H1 (cell line): ENCODE measurements at regions not wholly inside any gene's neighbourhood (a gene's known extent, or its start where the extent isn't known, plus 50 kb on each side); places are given as distances from the start of the nearest gene placed in this dataset.

Experiments used
- CTCF ChIA-PET: fragments of 300-600 bp; sonication (Branson Sonifier 250); formaldehyde crosslinking; loops from one replicate; lab custom pipeline; 2021; ENCODE audit not compliant: partially characterized antibody; lab: Charles Lee
- POLR2A ChIA-PET: fragments of 300-600 bp; sonication (Branson Sonifier 250); formaldehyde crosslinking; loops from one replicate; lab custom pipeline; 2021; ENCODE audit warnings: inconsistent platforms; ENCODE audit not compliant: partially characterized antibody; lab: Charles Lee
- DNase-seq, 2 experiments: peaks; one replicate each; pipeline versions ENCODE4 v3.0.0 to v3.0.0-alpha.2; 2010 to 2022; ENCODE audit warnings: low spot score in 2 of 2, low read depth in 1 of 2, mixed read lengths in 1 of 2
- FAIRE-seq: peaks from 2 replicates; lab custom pipeline; 2011; peaks lifted over from hg19 to GRCh38; lab: Jason Lieb, UNC
- H2AFZ ChIP-seq: 2 replicates; pipeline ENCODE4 v1.8.1; 2012; ENCODE audit warnings: low read length, inconsistent platforms
- H2AK5ac ChIP-seq: 2 replicates; pipeline ENCODE4 v1.6.1; 2013; ENCODE audit warnings: low read depth, low read length
- H2BK120ac ChIP-seq: replicated peaks from 2 replicates; pipeline ENCODE3; 2013; ENCODE audit warnings: low read depth, low read length, inconsistent platforms
- H2BK12ac ChIP-seq: 2 replicates; pipeline ENCODE4 v1.6.1; 2013; ENCODE audit warnings: low read depth, low read length
- H2BK15ac ChIP-seq: 2 replicates; pipeline ENCODE4 v1.6.1; 2013; ENCODE audit warnings: low read length
- H2BK20ac ChIP-seq: 2 replicates; pipeline ENCODE4 v1.6.1; 2013; ENCODE audit warnings: low read length
- H2BK5ac ChIP-seq: 2 replicates; pipeline ENCODE4 v1.6.1; 2013; ENCODE audit warnings: low read depth, low read length
- H3K14ac ChIP-seq: 2 replicates; pipeline ENCODE4 v1.6.1; 2013; ENCODE audit warnings: inconsistent platforms; ENCODE audit not compliant: insufficient read length
- H3K18ac ChIP-seq: 2 replicates; pipeline ENCODE4 v1.6.1; 2013; ENCODE audit warnings: low read length; ENCODE audit errors: extremely low read depth
- H3K23ac ChIP-seq: 2 replicates; pipeline ENCODE4 v1.6.1; 2013; ENCODE audit warnings: inconsistent platforms; ENCODE audit not compliant: insufficient read length
- H3K23me2 ChIP-seq: 2 replicates; pipeline ENCODE4 v1.6.1; 2013; ENCODE audit warnings: low read depth, low read length
- H3K27ac ChIP-seq: 2 replicates; pipeline ENCODE4 v1.6.1; 2011; ENCODE audit warnings: low read depth, low read length, inconsistent platforms
- H3K27me3 ChIP-seq, 4 experiments: replicated peaks in 1 of 4; 1 replicate in 1 of 4; 2 replicates in 3 of 4; pipeline versions ENCODE4 v1.6.1 to v1.8.1; 2011 to 2013; ENCODE audit warnings: low read length in 3 of 4, mild to moderate bottlenecking in 3 of 4, inconsistent platforms in 2 of 4, mixed read lengths in 2 of 4, moderate library complexity in 1 of 4; ENCODE audit not compliant: control insufficient read depth in 3 of 4, insufficient read depth in 3 of 4; ENCODE audit errors: extremely low read depth in 1 of 4
- H3K36me3 ChIP-seq, 4 experiments: 2 replicates each; pipeline versions ENCODE4 v1.6.1 to v1.8.1; 2011 to 2013; ENCODE audit warnings: mild to moderate bottlenecking in 4 of 4, low read length in 3 of 4, moderate library complexity in 2 of 4, control low read depth in 1 of 4, inconsistent platforms in 1 of 4; ENCODE audit not compliant: insufficient read depth in 4 of 4, control insufficient read depth in 2 of 4
- H3K4ac ChIP-seq: replicated peaks from 2 replicates; pipeline ENCODE3; 2013; ENCODE audit warnings: low read length, low read depth, mixed read lengths, inconsistent platforms; ENCODE audit not compliant: insufficient read length
- H3K4me1 ChIP-seq, 4 experiments: replicated peaks in 1 of 4; 1 replicate in 1 of 4; 2 replicates in 3 of 4; pipeline versions ENCODE4 v1.6.1 to v1.8.1; 2011 to 2013; ENCODE audit warnings: low read length in 3 of 4, inconsistent platforms in 2 of 4, mixed read lengths in 1 of 4; ENCODE audit not compliant: insufficient read depth in 4 of 4, control insufficient read depth in 3 of 4
- H3K4me2 ChIP-seq, 2 experiments: 2 replicates each; pipeline versions ENCODE4 v1.6.1 to v1.8.1; 2011 to 2013; ENCODE audit warnings: low read depth in 2 of 2, low read length in 2 of 2, control low read depth in 1 of 2, inconsistent platforms in 1 of 2, mild to moderate bottlenecking in 1 of 2; ENCODE audit not compliant: insufficient read depth in 1 of 2
- H3K4me3 ChIP-seq, 4 experiments: fragments of 200-600, 300-600 bp in 1 of 4; sonication (generic), shearing (Covaris generic), sonication (Bioruptor Twin) in 1 of 4; 2 replicates each; pipeline versions ENCODE4 v1.5.1 to v1.8.1; 2011 to 2016; ENCODE audit warnings: low read length in 4 of 4, low read depth in 3 of 4, control low read depth in 2 of 4, inconsistent platforms in 2 of 4, mild to moderate bottlenecking in 2 of 4, mixed read lengths in 1 of 4, moderate library complexity in 1 of 4; ENCODE audit not compliant: insufficient read depth in 2 of 4; ENCODE audit errors: extremely low read depth in 1 of 4
- H3K56ac ChIP-seq: replicated peaks from 2 replicates; pipeline ENCODE3; 2013; ENCODE audit warnings: low read depth, mild to moderate bottlenecking, mixed read lengths, low read length, inconsistent platforms; ENCODE audit not compliant: insufficient read length
- H3K79me1 ChIP-seq: 2 replicates; pipeline ENCODE4 v1.6.1; 2013; ENCODE audit warnings: low read depth, low read length, control low read depth
- H3K79me2 ChIP-seq, 2 experiments: 2 replicates each; pipeline versions ENCODE4 v1.6.1 to v1.8.1; 2012 to 2013; ENCODE audit warnings: low read length in 2 of 2, mild to moderate bottlenecking in 2 of 2, inconsistent platforms in 1 of 2; ENCODE audit not compliant: insufficient read depth in 2 of 2, control insufficient read depth in 1 of 2
- H3K9ac ChIP-seq, 4 experiments: replicated peaks in 1 of 4; 1 replicate in 1 of 4; 2 replicates in 3 of 4; pipeline versions ENCODE4 v1.6.1 to v1.8.1; 2011 to 2013; ENCODE audit warnings: low read depth in 3 of 4, low read length in 3 of 4, control low read depth in 2 of 4, mild to moderate bottlenecking in 2 of 4, moderate library complexity in 2 of 4, inconsistent platforms in 1 of 4; ENCODE audit errors: extremely low read depth in 1 of 4
- H3K9me3 ChIP-seq, 2 experiments: 2 replicates each; pipeline versions ENCODE4 v1.6.1 to v1.8.1; 2012 to 2013; ENCODE audit warnings: mild to moderate bottlenecking in 2 of 2, moderate library complexity in 2 of 2, control low read depth in 1 of 2, inconsistent platforms in 1 of 2, low read depth in 1 of 2, low read length in 1 of 2, mixed read lengths in 1 of 2; ENCODE audit not compliant: insufficient read depth in 2 of 2
- H4K20me1 ChIP-seq, 2 experiments: replicated peaks in 1 of 2; 2 replicates each; pipeline versions ENCODE3 to v1.8.1; 2011 to 2013; ENCODE audit warnings: inconsistent platforms in 2 of 2, low read length in 2 of 2, mild to moderate bottlenecking in 1 of 2; ENCODE audit not compliant: insufficient read depth in 2 of 2, control insufficient read depth in 1 of 2
- H4K5ac ChIP-seq: 2 replicates; pipeline ENCODE4 v1.6.1; 2013; ENCODE audit warnings: low read length, low read depth, mixed read lengths, inconsistent platforms; ENCODE audit not compliant: insufficient read length
- H4K8ac ChIP-seq: 2 replicates; pipeline ENCODE4 v1.8.0; 2013; ENCODE audit warnings: mild to moderate bottlenecking, moderate library complexity, low read length, inconsistent platforms; ENCODE audit not compliant: insufficient read depth; ENCODE audit errors: extremely low read depth
- H4K91ac ChIP-seq: replicated peaks from 2 replicates; pipeline ENCODE3; 2013; ENCODE audit warnings: low read length, mixed read lengths, inconsistent platforms; ENCODE audit not compliant: insufficient read length
- ASH2L ChIP-seq: fragments of 200-600, 300-600 bp; sonication (generic); IDR thresholded peaks from one replicate; pipeline ENCODE4 v1.7.1; 2017; ENCODE audit warnings: low read length
- EZH2 ChIP-seq: fragments of 200-600 bp; sonication (generic); IDR thresholded peaks from 2 replicates; pipeline ENCODE4 v1.7.1; 2012; ENCODE audit warnings: low read depth, mild to moderate bottlenecking, moderate library complexity, low read length, inconsistent platforms; ENCODE audit not compliant: severe bottlenecking
- POU5F1 ChIP-seq: IDR thresholded peaks from 2 replicates; pipeline ENCODE4 v1.6.1; 2011; ENCODE audit warnings: low read depth, mild to moderate bottlenecking, low read length, moderate library complexity
- SIX5 ChIP-seq: IDR thresholded peaks from 2 replicates; pipeline ENCODE4 v1.6.1; 2011; ENCODE audit warnings: mild to moderate bottlenecking, low read depth, low read length
- TAF1 ChIP-seq: IDR thresholded peaks from 2 replicates; pipeline ENCODE4 v1.6.1; 2011; ENCODE audit warnings: mild to moderate bottlenecking, low read depth, low read length
- WGBS, 2 experiments: shearing (Covaris generic) in 1 of 2; methylation state at CpG; one replicate each; pipeline versions ENCODE4 v1.1.6 to v1.1.7; 2013 to 2015; ENCODE audit warnings: low lambda C conversion rate in 2 of 2, mixed read lengths in 2 of 2, inconsistent platforms in 1 of 2, low coverage in 1 of 2, missing lambda C conversion rate in 1 of 2; ENCODE audit not compliant: insufficient replicate concordance in 2 of 2, insufficient coverage in 1 of 2, insufficient read length in 1 of 2; ENCODE audit errors: extremely low coverage in 1 of 2, missing lambda C conversion rate in 1 of 2; 5-methylcytosine and 5-hydroxymethylcytosine counted together

DNA sequence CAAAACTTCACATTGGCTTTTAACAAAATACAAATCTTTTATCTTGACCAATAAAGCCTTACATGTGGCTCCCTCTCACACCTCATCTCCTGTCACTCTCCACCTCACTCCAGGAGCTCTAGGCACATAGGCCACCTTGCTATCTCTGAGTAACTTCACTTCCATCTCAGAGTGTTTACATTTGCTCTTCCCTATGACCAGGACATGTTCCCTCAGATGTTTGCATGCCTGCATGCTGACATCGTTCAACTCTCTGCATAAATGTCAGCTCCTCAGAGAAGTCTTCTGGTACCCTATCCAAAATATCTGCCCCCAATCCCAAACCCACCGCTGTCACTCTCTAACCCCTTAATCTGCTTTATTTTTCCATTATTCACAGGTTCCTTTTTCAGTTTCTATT is 110.9 kb downstream of the TOMM20 start:
- WGBS, 2 experiments: 93% methylated on average over 2 of the region's 2 CpGs; no CpG with 5 or more reads in 1 of the 2 experiments
- H3K27ac ChIP-seq: no peak overlapping the region
- no peaks in the 10 kb centered on the region for H3K23me2 ChIP-seq
- CTCF ChIA-PET: interaction anchor here (0.7 to 1.2 kb wide), 3 partner anchors 32 to 92 kb away, joined by 3 to 4 read pairs (median 3); no protein-coding TSS in a partner anchor
- H3K4me1 ChIP-seq: peaks cover 0 to 5% (median under 1%) of the 10 kb centered on the region in 4 experiments; a peak in 3 of 7 replicates
- no peaks in the 10 kb centered on the region for H3K79me2 ChIP-seq
- DNase-seq (no peak), FAIRE-seq (no peak)
- H3K14ac ChIP-seq: no peak overlapping the region
- H2BK15ac ChIP-seq: no peak overlapping the region
- H4K91ac ChIP-seq: no peak overlapping the region
- H3K18ac ChIP-seq: no peak overlapping the region
- H3K27me3 ChIP-seq: peaks cover 0 to 1% (median 0%) of the 10 kb centered on the region in 4 experiments; a peak in 2 of 7 replicates
- H4K8ac ChIP-seq: no peak overlapping the region
- no peak overlapping the region for H2AFZ ChIP-seq
- H3K56ac ChIP-seq: no peak overlapping the region
- no peak overlapping the region for H2BK12ac ChIP-seq
- H3K9me3 ChIP-seq: no peaks in the 10 kb centered on the region
- no peak overlapping the region for H2BK5ac ChIP-seq
- no peak overlapping the region for H2BK120ac ChIP-seq
- H3K4me3 ChIP-seq: no peak overlapping the region
- TF ChIP-seq EZH2 (no peak), ASH2L (no peak), SIX5 (no peak), TAF1 (no peak), POU5F1 (no peak)
- no peak overlapping the region for H3K23ac ChIP-seq
- POLR2A ChIA-PET: interaction anchor here (1.2 kb wide), 1 partner anchor 173 kb away, joined by 3 read pairs; no protein-coding TSS in a partner anchor
- H2AK5ac ChIP-seq: no peak overlapping the region
- no peak overlapping the region for H3K4ac ChIP-seq
- no peak overlapping the region for H2BK20ac ChIP-seq
- no peaks in the 10 kb centered on the region for H3K36me3 ChIP-seq
- no peak overlapping the region for H3K9ac ChIP-seq
- no peak overlapping the region for H3K4me2 ChIP-seq
- no peaks in the 10 kb centered on the region for H4K20me1 ChIP-seq
- no peaks in the 10 kb centered on the region for H3K79me1 ChIP-seq
- no peak overlapping the region for H4K5ac ChIP-seq
